Activated naive CD4-positive, alpha-beta T cell treated with anti-CD3 and anti-CD28 coated beads, Interleukin-2, amount 50 U/mL, for 72 hours (primary cell): ENCODE measurements at regions not wholly inside any gene's neighbourhood (a gene's known extent, or its start where the extent isn't known, plus 50 kb on each side); places are given as distances from the start of the nearest gene placed in this dataset.

ENCODE experiments used
- ATAC-seq, 2 donors: fragments of 150-1000 bp; cut with Tn5 transposase; 2 replicates each; pipeline ENCODE4 v1.10.0; 2021; ENCODE audit warnings: mild to moderate bottlenecking in 2 of 2, moderate library complexity in 2 of 2
- DNase-seq, 2 donors: peaks; one replicate each; pipeline ENCODE4 v3.0.0; 2021 to 2022; ENCODE audit warnings: low spot score in 2 of 2
- H3K27ac Mint-ChIP-seq, 2 donors: one replicate each; pipeline ENCODE4 v1.8.0; 2022; ENCODE audit warnings: mild to moderate bottlenecking in 2 of 2, mixed read lengths in 2 of 2
- H3K36me3 Mint-ChIP-seq, 2 donors: one replicate each; pipeline ENCODE4 v1.8.0; 2022; ENCODE audit warnings: mixed read lengths in 2 of 2
- H3K9me3 Mint-ChIP-seq, 2 donors: one replicate each; pipeline ENCODE4 v1.8.0; 2022; ENCODE audit warnings: mixed read lengths in 2 of 2

DNA sequence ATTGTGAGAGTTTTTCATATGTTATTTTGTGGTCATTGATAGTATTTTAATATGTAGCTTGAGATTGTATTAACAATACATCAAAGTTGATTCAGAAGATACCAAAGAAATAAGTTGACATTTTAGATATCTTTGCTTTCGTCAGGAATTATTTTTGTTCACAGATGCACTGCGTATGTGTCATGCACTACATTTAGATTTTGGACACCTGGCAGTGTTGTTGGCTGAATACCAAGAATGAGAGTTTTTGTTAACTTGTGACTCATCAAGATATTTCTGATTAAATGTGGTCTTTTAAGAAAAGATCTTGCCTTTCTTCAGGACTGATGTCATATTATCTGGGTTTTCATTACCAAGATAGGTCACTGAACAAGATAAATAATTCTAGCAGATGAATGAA, 633.4 kb downstream of the CENPC start:
- no peak overlapping the region for H3K27ac Mint-ChIP-seq
- H3K9me3 Mint-ChIP-seq: peaks cover 6 to 12% of the 10 kb centered on the region in 2 donors
- no peaks in the 10 kb centered on the region for H3K36me3 Mint-ChIP-seq
- no peak for ATAC-seq
- no peak for DNase-seq

DNA sequence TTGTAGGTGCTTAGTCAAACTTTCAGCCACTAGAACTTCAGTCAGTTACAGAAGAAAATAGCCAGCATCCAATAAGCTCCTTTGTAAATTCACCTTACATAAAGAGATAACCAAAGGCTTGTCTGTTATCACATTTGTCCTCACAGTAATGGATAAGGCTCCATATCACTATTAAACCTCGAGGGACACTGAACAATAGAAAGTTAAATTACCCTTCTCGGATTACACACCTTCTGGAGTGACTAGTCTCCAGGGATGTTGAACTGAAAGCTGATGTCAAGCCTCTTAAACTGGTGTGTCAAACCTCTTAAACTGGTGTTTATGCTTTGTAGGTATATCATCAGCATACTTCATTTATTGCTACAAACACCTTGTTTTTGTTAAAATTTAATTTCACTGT, 639.0 kb downstream of the CENPC start:
- no peak for DNase-seq
- Mint-ChIP-seq H3K36me3 (no peaks in the 10 kb centered on the region), H3K27ac (no peak overlapping the region), H3K9me3 (peaks cover 6 to 14% of the 10 kb centered on the region in 2 donors)
- ATAC-seq: no peak

DNA sequence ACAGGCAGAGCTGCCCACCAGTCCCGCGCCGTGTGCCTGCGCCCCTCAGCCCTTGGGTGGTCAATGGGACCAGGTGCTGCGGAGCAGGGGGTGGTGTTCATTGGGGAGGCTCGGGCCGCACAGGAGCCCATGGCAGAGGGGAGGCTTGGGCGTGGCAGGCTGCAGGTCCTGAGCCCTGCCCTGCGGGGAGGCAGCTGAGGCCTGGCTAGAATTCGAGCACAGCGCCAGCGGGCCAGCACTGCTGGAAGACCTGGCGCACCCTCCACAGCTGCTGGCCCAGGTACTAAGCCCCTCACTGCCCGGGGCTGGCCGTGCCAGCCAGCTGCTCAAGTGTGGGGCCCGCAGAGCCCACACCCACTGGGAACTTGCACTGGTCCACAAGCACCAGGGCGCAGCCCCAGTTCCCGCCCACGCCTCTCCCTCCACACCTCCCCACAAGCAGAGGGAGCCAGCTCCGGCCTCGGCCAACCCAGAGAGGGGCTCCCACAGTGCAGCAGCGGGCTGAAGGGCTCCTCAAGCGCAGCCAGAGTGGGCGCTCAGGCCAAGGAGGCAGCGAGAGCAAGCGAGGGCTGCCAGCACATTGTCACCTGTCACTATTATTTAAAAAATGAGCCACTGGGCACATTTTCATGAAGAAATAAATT, 645.8 kb downstream of the CENPC start:
- no peaks in the 10 kb centered on the region for H3K36me3 Mint-ChIP-seq
- DNase-seq (no peak), ATAC-seq (no peak)
- H3K27ac Mint-ChIP-seq: no peak overlapping the region
- peaks cover 0 to 5% of the 10 kb centered on the region in 2 donors for H3K9me3 Mint-ChIP-seq

GRCh38 chr4:66893807-66894206, 651.5 kb downstream of the CENPC start:
- no peak for ATAC-seq
- Mint-ChIP-seq H3K36me3 (no peaks in the 10 kb centered on the region), H3K9me3 (peaks cover 8 to 30% of the 10 kb centered on the region in 2 donors), H3K27ac (no peak overlapping the region)
- no peak for DNase-seq

GRCh38 chr4:66887061-66887460, 658.2 kb downstream of the CENPC start:
- no peak for ATAC-seq
- H3K36me3 Mint-ChIP-seq: no peaks in the 10 kb centered on the region

DNA sequence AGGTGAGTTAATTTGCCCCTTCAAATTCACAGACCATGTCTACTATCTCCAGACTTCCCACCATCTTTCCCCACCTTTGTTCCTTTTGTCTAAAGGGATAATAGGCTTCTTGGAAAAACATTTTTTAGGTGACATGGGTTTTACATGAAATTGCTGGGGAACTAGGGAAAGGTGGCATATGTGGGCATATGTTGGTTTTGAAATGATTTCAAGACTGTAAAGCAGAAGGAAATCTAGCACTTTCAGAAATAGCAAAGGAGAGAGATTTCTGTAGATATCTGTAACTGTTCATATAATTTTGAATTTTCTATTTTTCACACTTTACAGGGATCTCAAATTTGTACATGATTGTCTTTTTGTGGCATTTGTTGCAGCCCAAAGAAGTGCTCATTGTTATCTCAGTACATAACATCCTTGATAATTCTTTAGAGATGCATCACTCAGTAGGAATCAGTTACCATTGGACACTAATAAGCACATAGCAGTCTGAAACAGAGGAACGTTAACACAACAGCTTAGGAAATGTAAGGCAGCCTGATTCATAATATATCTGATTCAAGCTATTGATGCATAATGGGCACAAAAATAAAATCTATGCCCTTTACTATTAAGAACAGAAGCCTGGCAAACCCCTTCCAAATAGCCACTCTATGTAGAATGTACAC, 659.7 kb downstream of the CENPC start:
- no peak for ATAC-seq
- H3K27ac Mint-ChIP-seq: no peak overlapping the region
- DNase-seq: no peak
- H3K36me3 Mint-ChIP-seq: no peaks in the 10 kb centered on the region
- peaks cover 17 to 21% of the 10 kb centered on the region in 2 donors for H3K9me3 Mint-ChIP-seq

More at GRCh38 chr4:66887061-66887460, 658.2 kb downstream of the CENPC start:
- no peak overlapping the region for H3K27ac Mint-ChIP-seq
- H3K9me3 Mint-ChIP-seq: peaks cover 15 to 19% of the 10 kb centered on the region in 2 donors
- DNase-seq: no peak

- DNase-seq (no peak), ATAC-seq (no peak)
- Mint-ChIP-seq H3K9me3 (peaks cover 8% of the 10 kb centered on the region in 2 donors), H3K36me3 (no peaks in the 10 kb centered on the region), H3K27ac (no peak overlapping the region)
These were observed 668.4 kb downstream of the CENPC start for GRCh38 chr4:66876946-66877345.

- H3K27ac Mint-ChIP-seq: no peak overlapping the region
These were observed 672.6 kb downstream of the CENPC start for GRCh38 chr4:66872661-66873060.

GRCh38 chr4:66863481-66863880, 681.8 kb downstream of the CENPC start:
- Mint-ChIP-seq H3K27ac (no peak overlapping the region), H3K9me3 (peaks cover 7 to 8% of the 10 kb centered on the region in 2 donors), H3K36me3 (no peaks in the 10 kb centered on the region)
- ATAC-seq (no peak), DNase-seq (no peak)

More at GRCh38 chr4:66872661-66873060, 672.6 kb downstream of the CENPC start:
- DNase-seq: no peak
- no peak for ATAC-seq
- Mint-ChIP-seq H3K36me3 (no peaks in the 10 kb centered on the region), H3K9me3 (peaks cover 7% of the 10 kb centered on the region in 2 donors)

GRCh38 chr4:66855956-66856355, 689.3 kb downstream of the CENPC start:
- no peak for DNase-seq

GRCh38 chr4:66853845-66854244, 691.5 kb downstream of the CENPC start:
- DNase-seq (no peak), ATAC-seq (no peak)
- H3K27ac Mint-ChIP-seq: no peak overlapping the region
- peaks cover 0 to 7% of the 10 kb centered on the region in 2 donors for H3K9me3 Mint-ChIP-seq
- H3K36me3 Mint-ChIP-seq: no peaks in the 10 kb centered on the region

More at GRCh38 chr4:66855956-66856355, 689.3 kb downstream of the CENPC start:
- H3K27ac Mint-ChIP-seq: no peak overlapping the region
- no peaks in the 10 kb centered on the region for H3K36me3 Mint-ChIP-seq
- H3K9me3 Mint-ChIP-seq: peaks cover 3 to 11% of the 10 kb centered on the region in 2 donors
- ATAC-seq: no peak

DNA sequence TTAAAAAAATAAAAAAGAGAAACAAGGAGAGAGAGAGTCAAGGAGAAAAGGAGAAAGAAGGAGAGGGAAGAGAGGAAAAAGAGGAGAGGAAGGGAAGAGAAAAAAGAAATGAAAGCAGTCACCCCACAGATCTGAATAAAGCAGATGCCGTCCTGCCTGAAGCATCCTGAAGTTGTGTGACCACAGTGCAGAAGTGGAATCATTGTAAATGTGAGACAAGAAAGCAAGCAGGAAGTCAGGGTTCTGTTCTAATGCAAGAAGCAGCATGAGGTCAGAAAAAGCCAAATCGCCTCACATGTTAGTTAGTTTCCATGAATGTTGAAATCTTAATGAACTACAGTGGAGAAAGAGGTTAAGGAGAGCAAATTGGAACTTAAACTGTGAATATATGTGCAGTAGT, 692.5 kb downstream of the CENPC start:
- ATAC-seq (no peak), DNase-seq (no peak)
- Mint-ChIP-seq H3K9me3 (peaks cover 0 to 4% of the 10 kb centered on the region in 2 donors), H3K36me3 (no peaks in the 10 kb centered on the region), H3K27ac (no peak overlapping the region)

DNA sequence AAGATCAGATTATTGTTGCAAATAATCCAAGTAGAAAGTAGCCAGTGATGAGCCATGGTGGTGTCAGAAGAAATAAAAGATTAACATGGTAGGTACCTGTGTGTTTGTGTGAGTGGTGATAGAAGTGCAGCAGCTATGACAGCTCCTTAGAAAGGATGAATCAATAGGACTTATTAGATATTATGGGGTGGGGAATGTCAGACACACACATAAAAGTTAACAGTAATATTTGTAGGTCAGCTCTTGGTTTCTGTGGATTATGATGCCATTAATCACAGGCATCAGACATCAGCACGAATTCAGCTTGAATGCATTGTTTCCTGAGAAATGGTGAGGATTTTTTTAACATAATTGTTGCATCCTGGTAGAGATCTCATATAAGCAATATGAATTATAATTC, 695.7 kb downstream of the CENPC start:
- Mint-ChIP-seq H3K36me3 (no peaks in the 10 kb centered on the region), H3K27ac (no peak overlapping the region), H3K9me3 (no peaks in the 10 kb centered on the region)
- ATAC-seq (no peak), DNase-seq (no peak)

- Mint-ChIP-seq H3K36me3 (no peaks in the 10 kb centered on the region), H3K27ac (no peak overlapping the region), H3K9me3 (peaks cover 12 to 18% of the 10 kb centered on the region in 2 donors)
- DNase-seq (no peak), ATAC-seq (no peak)
These were observed 702.6 kb downstream of the CENPC start for GRCh38 chr4:66842724-66843088.

- no peak for DNase-seq
- H3K36me3 Mint-ChIP-seq: no peaks in the 10 kb centered on the region
- H3K27ac Mint-ChIP-seq: no peak overlapping the region
- H3K9me3 Mint-ChIP-seq: peaks cover 12 to 18% of the 10 kb centered on the region in 2 donors
- ATAC-seq: no peak
These were observed 703.1 kb downstream of the CENPC start for GRCh38 chr4:66842026-66842723.

DNA sequence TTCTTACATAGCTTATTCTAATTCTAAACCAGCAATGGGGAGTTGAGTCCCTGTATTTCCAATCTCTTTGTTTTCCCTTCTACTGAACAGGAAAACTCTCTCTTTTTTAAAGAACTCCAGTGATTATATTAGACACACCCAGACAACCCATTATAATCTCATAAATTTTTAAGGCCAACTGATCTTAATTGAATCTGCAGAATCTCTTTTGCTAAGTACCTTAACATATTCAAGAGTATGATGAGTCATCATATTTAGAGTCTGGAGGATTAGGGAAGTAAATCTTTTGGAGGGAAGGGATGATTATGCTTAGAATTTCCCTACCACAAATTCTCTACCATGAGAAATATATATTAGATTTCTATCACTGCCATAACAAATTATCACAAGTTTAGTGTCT, 705.1 kb downstream of the CENPC start:
- ATAC-seq (no peak), DNase-seq (no peak)
- peaks cover 12 to 18% of the 10 kb centered on the region in 2 donors for H3K9me3 Mint-ChIP-seq
- no peak overlapping the region for H3K27ac Mint-ChIP-seq
- no peaks in the 10 kb centered on the region for H3K36me3 Mint-ChIP-seq

- DNase-seq: no peak
- no peak overlapping the region for H3K27ac Mint-ChIP-seq
- H3K36me3 Mint-ChIP-seq: no peaks in the 10 kb centered on the region
- ATAC-seq: no peak
- H3K9me3 Mint-ChIP-seq: peaks cover 12 to 17% of the 10 kb centered on the region in 2 donors
These were observed 707.9 kb downstream of the CENPC start for GRCh38 chr4:66837279-66837922.
